Suprapubic skin (tissue), 4 donors: ENCODE measurements at regions not wholly inside any gene's neighbourhood (a gene's known extent, or its start where the extent isn't known, plus 50 kb on each side); places are given as distances from the start of the nearest gene placed in this dataset.
"Not testable (repeated sequence)": the region's sequence is repeated elsewhere in the genome, so short reads cannot be mapped to it uniquely, and the experiment has no call there.

Experiments
- EP300 ChIP-seq: sonication (generic); formaldehyde crosslinking; IDR thresholded peaks from one replicate; pipeline ENCODE4 v1.6.1; 2017; ENCODE audit warnings: antibody characterized with exemption
- POLR2A ChIP-seq, 2 donors: fragments of 450-650 bp; IDR thresholded peaks; one replicate each; pipeline ENCODE4 v1.6.1; 2017; ENCODE audit warnings: antibody characterized with exemption in 2 of 2, mild to moderate bottlenecking in 2 of 2, moderate library complexity in 2 of 2
- POLR2AphosphoS5 ChIP-seq, 3 donors: sonication (generic); formaldehyde crosslinking; IDR thresholded peaks; one replicate each; pipeline ENCODE4 v1.6.1; 2017; ENCODE audit warnings: antibody characterized with exemption in 3 of 3
- TF ChIP-seq, protein P1 (sequence below), 2 donors: fragments of 200-600 bp in 1 of 2; fragments of 450-650 bp in 1 of 2; sonication (generic) in 1 of 2; IDR thresholded peaks; one replicate each; pipeline ENCODE4 v1.5.1; 2016 to 2019; ENCODE audit warnings: antibody characterized with exemption in 2 of 2, mild to moderate bottlenecking in 1 of 2, moderate library complexity in 1 of 2

DNA sequence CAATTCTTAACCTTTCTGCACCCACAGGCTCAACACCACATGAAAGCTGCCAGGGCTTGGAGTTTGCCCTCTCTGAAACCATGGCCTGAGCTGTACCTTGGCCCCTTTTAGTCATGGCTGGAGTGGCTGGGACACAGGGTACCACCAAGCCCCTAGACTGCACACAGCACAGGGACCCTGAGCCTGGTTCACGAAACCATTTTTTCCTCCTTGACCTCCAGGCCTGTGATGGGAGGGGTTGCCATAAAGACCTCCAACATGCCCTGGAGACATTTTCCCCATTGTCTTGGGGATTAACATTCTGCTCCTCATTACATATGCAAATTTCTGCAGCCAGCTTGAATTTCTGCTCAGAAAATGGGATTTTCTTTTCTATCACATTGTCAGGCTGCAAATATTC lies 113.4 kb downstream of the XPNPEP1 start:
- TF ChIP-seq, protein P1, sequence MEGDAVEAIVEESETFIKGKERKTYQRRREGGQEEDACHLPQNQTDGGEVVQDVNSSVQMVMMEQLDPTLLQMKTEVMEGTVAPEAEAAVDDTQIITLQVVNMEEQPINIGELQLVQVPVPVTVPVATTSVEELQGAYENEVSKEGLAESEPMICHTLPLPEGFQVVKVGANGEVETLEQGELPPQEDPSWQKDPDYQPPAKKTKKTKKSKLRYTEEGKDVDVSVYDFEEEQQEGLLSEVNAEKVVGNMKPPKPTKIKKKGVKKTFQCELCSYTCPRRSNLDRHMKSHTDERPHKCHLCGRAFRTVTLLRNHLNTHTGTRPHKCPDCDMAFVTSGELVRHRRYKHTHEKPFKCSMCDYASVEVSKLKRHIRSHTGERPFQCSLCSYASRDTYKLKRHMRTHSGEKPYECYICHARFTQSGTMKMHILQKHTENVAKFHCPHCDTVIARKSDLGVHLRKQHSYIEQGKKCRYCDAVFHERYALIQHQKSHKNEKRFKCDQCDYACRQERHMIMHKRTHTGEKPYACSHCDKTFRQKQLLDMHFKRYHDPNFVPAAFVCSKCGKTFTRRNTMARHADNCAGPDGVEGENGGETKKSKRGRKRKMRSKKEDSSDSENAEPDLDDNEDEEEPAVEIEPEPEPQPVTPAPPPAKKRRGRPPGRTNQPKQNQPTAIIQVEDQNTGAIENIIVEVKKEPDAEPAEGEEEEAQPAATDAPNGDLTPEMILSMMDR (IDR thresholded peaks at IDR 0.05) = not testable (repeated sequence)
- TF ChIP-seq EP300; POLR2A (IDR thresholded peaks at IDR 0.05); POLR2AphosphoS5 (IDR thresholded peaks at IDR 0.05): not testable (repeated sequence)
